ENCODE measurements at regions not wholly inside any gene's neighbourhood (a gene's known extent, or its start where the extent isn't known, plus 50 kb on each side); places are given as distances from the start of the nearest gene placed in this dataset.

- peak overlapping the region in 7 of 10 donors; percentile 3 to 73 (median 55) for H3K4me3 Mint-ChIP-seq
- no peaks in the 10 kb centered on the region for H3K36me3 ChIP-seq (ENCODE audit: control insufficient read depth in 2 of 3, insufficient read depth in 3 of 3, low read length in 3 of 3)
- H3K27me3 ChIP-seq (ENCODE audit: control insufficient read depth in 2 of 2, insufficient read depth in 2 of 2, low read length in 2 of 2), result no peaks in the 10 kb centered on the region
- peak overlapping the region in 5 of 9 donors; percentile 12 to 87 (median 82) for H3K27ac Mint-ChIP-seq
- H3K27ac ChIP-seq (ENCODE audit: low read depth, low read length), result peak overlapping the region; percentile 7
- H3K9me3 Mint-ChIP-seq, result peaks cover 0 to 9% (median 0%) of the 10 kb centered on the region in 11 donors
- intact Hi-C loops (cut with micrococcal nuclease), result loop anchor here in 1 of 2 donors (1.0 to 5.0 kb wide), 2 partner anchors 17 to 104 kb away; partner anchors contain the start of gene JUN
- CTCF ChIA-PET, result no interaction called here
- POLR2A ChIA-PET, result interaction anchor here (1.1 kb wide), 1 partner anchor 103 kb away, joined by 4 read pairs; the partner anchor contains the start of gene JUN
- H3K9me3 ChIP-seq (ENCODE audit: control insufficient read depth in 2 of 3, low read length in 3 of 3), result no peaks in the 10 kb centered on the region
- H3K4me3 ChIP-seq (ENCODE audit: low read length), result no peak overlapping the region
- peaks cover 0 to 4% (median 0%) of the 10 kb centered on the region in 5 donors for H3K27me3 Mint-ChIP-seq
- H3K36me3 Mint-ChIP-seq, result peaks cover 0 to 26% (median 0%) of the 10 kb centered on the region in 5 donors
- H3K4me1 ChIP-seq (ENCODE audit: control insufficient read depth in 2 of 2, insufficient read depth in 2 of 2, low read length in 2 of 2), result peaks cover 21 to 22% of the 10 kb centered on the region in 2 donors
- H3K4me1 Mint-ChIP-seq, result peaks cover 34 to 69% (median 58%) of the 10 kb centered on the region in 7 donors
- ATAC-seq (no peak), DNase-seq (no peak)
Measured at GRCh38 chr1:58886611-58887010, 102.8 kb upstream of the JUN start.

- no peaks in the 10 kb centered on the region for H3K36me3 ChIP-seq (ENCODE audit: control insufficient read depth in 2 of 3, insufficient read depth in 3 of 3, low read length in 3 of 3)
- peaks cover 0 to 24% (median 0%) of the 10 kb centered on the region in 5 donors for H3K36me3 Mint-ChIP-seq
- intact Hi-C loops (cut with micrococcal nuclease), result loop anchor here in 1 of 2 donors (5.0 kb wide), 1 partner anchor 105 kb away; the partner anchor contains the start of gene JUN
- H3K9me3 ChIP-seq (ENCODE audit: control insufficient read depth in 2 of 3, low read length in 3 of 3), result no peaks in the 10 kb centered on the region
- no peaks in the 10 kb centered on the region for H3K27me3 ChIP-seq (ENCODE audit: control insufficient read depth in 2 of 2, insufficient read depth in 2 of 2, low read length in 2 of 2)
- H3K27ac Mint-ChIP-seq, result peak overlapping the region in 5 of 9 donors; percentile 12 to 84 (median 74)
- peak overlapping the region in 8 of 10 donors; percentile 3 to 73 (median 24) for H3K4me3 Mint-ChIP-seq
- H3K4me3 ChIP-seq (ENCODE audit: low read length), result no peak overlapping the region
- ATAC-seq (no peak), DNase-seq (no peak)
- no peak overlapping the region for H3K27ac ChIP-seq (ENCODE audit: low read depth, low read length)
- peaks cover 0 to 7% (median 0%) of the 10 kb centered on the region in 5 donors for H3K27me3 Mint-ChIP-seq
- CTCF ChIA-PET, result no interaction called here
- H3K4me1 Mint-ChIP-seq, result peaks cover 34 to 69% (median 58%) of the 10 kb centered on the region in 7 donors
- peaks cover 21 to 22% of the 10 kb centered on the region in 2 donors for H3K4me1 ChIP-seq (ENCODE audit: control insufficient read depth in 2 of 2, insufficient read depth in 2 of 2, low read length in 2 of 2)
- H3K9me3 Mint-ChIP-seq, result peaks cover 0 to 7% (median 0%) of the 10 kb centered on the region in 11 donors
- POLR2A ChIA-PET, result no interaction called here
Measured at GRCh38 chr1:58887059-58887458, 103.2 kb upstream of the JUN start.

- CTCF ChIA-PET, result no interaction called here
- H3K4me3 ChIP-seq (ENCODE audit: low read length), result no peak overlapping the region
- Mint-ChIP-seq H3K4me1 (peaks cover 30 to 60% (median 51%) of the 10 kb centered on the region in 7 donors), H3K9me3 (peaks cover 0 to 6% (median 0%) of the 10 kb centered on the region in 11 donors), H3K27ac (peak overlapping the region in 1 of 9 donors; percentile 45), H3K36me3 (peaks cover 0 to 19% (median 0%) of the 10 kb centered on the region in 5 donors), H3K27me3 (peaks cover 0 to 12% (median 0%) of the 10 kb centered on the region in 5 donors), H3K4me3 (no peak overlapping the region)
- no peak overlapping the region for H3K27ac ChIP-seq (ENCODE audit: low read depth, low read length)
- peaks cover 21 to 22% of the 10 kb centered on the region in 2 donors for H3K4me1 ChIP-seq (ENCODE audit: control insufficient read depth in 2 of 2, insufficient read depth in 2 of 2, low read length in 2 of 2)
- H3K36me3 ChIP-seq (ENCODE audit: control insufficient read depth in 2 of 3, insufficient read depth in 3 of 3, low read length in 3 of 3), result no peaks in the 10 kb centered on the region
- POLR2A ChIA-PET, result no interaction called here
- intact Hi-C loops (cut with micrococcal nuclease), result loop anchor here in 1 of 2 donors (5.0 kb wide), 1 partner anchor 107 kb away; the partner anchor contains the start of gene JUN
- no peaks in the 10 kb centered on the region for H3K9me3 ChIP-seq (ENCODE audit: control insufficient read depth in 2 of 3, low read length in 3 of 3)
- H3K27me3 ChIP-seq (ENCODE audit: control insufficient read depth in 2 of 2, insufficient read depth in 2 of 2, low read length in 2 of 2), result no peaks in the 10 kb centered on the region
- DNase-seq (no peak), ATAC-seq (no peak)
Measured at GRCh38 chr1:58888833-58889232, 105.0 kb upstream of the JUN start.

- ATAC-seq, result no peak
- peaks cover 31 to 48% (median 44%) of the 10 kb centered on the region in 7 donors for H3K4me1 Mint-ChIP-seq
Measured at GRCh38 chr1:58890113-58890512, 106.3 kb upstream of the JUN start.

GRCh38 chr1:58890609-58891008 lies 106.8 kb upstream of the JUN start:
- Histone ChIP-seq H3K4me1 (ENCODE audit: control insufficient read depth in 2 of 2, insufficient read depth in 2 of 2, low read length in 2 of 2) (peaks cover 14 to 20% of the 10 kb centered on the region in 2 donors), H3K27ac (ENCODE audit: low read depth, low read length) (no peak overlapping the region), H3K27me3 (ENCODE audit: control insufficient read depth in 2 of 2, insufficient read depth in 2 of 2, low read length in 2 of 2) (no peaks in the 10 kb centered on the region), H3K4me3 (ENCODE audit: low read length) (no peak overlapping the region), H3K36me3 (ENCODE audit: control insufficient read depth in 2 of 3, insufficient read depth in 3 of 3, low read length in 3 of 3) (no peaks in the 10 kb centered on the region), H3K9me3 (ENCODE audit: control insufficient read depth in 2 of 3, low read length in 3 of 3) (no peaks in the 10 kb centered on the region)
- Mint-ChIP-seq H3K4me1 (peaks cover 26 to 47% (median 42%) of the 10 kb centered on the region in 7 donors), H3K4me3 (no peak overlapping the region), H3K27me3 (peaks cover 0 to 12% (median 0%) of the 10 kb centered on the region in 5 donors), H3K9me3 (peaks cover 0 to 6% (median 0%) of the 10 kb centered on the region in 11 donors), H3K27ac (no peak overlapping the region), H3K36me3 (peaks cover 0 to 19% (median 0%) of the 10 kb centered on the region in 5 donors)
- CTCF ChIA-PET, result no interaction called here
- intact Hi-C loops (cut with micrococcal nuclease), result no loop called here
- no peak for DNase-seq
- POLR2A ChIA-PET, result no interaction called here
- no peak for ATAC-seq

More at GRCh38 chr1:58890113-58890512, 106.3 kb upstream of the JUN start:
- DNase-seq, result no peak
- no peak overlapping the region for H3K4me3 ChIP-seq (ENCODE audit: low read length)
- CTCF ChIA-PET, result no interaction called here
- H3K27ac Mint-ChIP-seq, result no peak overlapping the region
- no peaks in the 10 kb centered on the region for H3K36me3 ChIP-seq (ENCODE audit: control insufficient read depth in 2 of 3, insufficient read depth in 3 of 3, low read length in 3 of 3)
- peaks cover 0 to 6% (median 0%) of the 10 kb centered on the region in 11 donors for H3K9me3 Mint-ChIP-seq
- peaks cover 0 to 12% (median 0%) of the 10 kb centered on the region in 5 donors for H3K27me3 Mint-ChIP-seq
- no peaks in the 10 kb centered on the region for H3K27me3 ChIP-seq (ENCODE audit: control insufficient read depth in 2 of 2, insufficient read depth in 2 of 2, low read length in 2 of 2)
- H3K4me3 Mint-ChIP-seq, result no peak overlapping the region
- H3K9me3 ChIP-seq (ENCODE audit: control insufficient read depth in 2 of 3, low read length in 3 of 3), result no peaks in the 10 kb centered on the region
- H3K4me1 ChIP-seq (ENCODE audit: control insufficient read depth in 2 of 2, insufficient read depth in 2 of 2, low read length in 2 of 2), result peaks cover 19 to 21% of the 10 kb centered on the region in 2 donors
- H3K36me3 Mint-ChIP-seq, result peaks cover 0 to 19% (median 0%) of the 10 kb centered on the region in 5 donors
- H3K27ac ChIP-seq (ENCODE audit: low read depth, low read length), result no peak overlapping the region
- POLR2A ChIA-PET, result no interaction called here
- intact Hi-C loops (cut with micrococcal nuclease), result no loop called here

GRCh38 chr1:58891347-58891746 lies 107.5 kb upstream of the JUN start:
- H3K27ac ChIP-seq (ENCODE audit: low read depth, low read length), result no peak overlapping the region
- DNase-seq (no peak), ATAC-seq (no peak)
- Mint-ChIP-seq H3K9me3 (peaks cover 0 to 6% (median 0%) of the 10 kb centered on the region in 11 donors), H3K27me3 (peaks cover 0 to 12% (median 0%) of the 10 kb centered on the region in 5 donors), H3K4me1 (peaks cover 19 to 47% (median 35%) of the 10 kb centered on the region in 7 donors), H3K4me3 (no peak overlapping the region), H3K27ac (peak overlapping the region in 1 of 9 donors; percentile 21), H3K36me3 (peaks cover 0 to 19% (median 0%) of the 10 kb centered on the region in 5 donors)
- POLR2A ChIA-PET, result no interaction called here
- no peak overlapping the region for H3K4me3 ChIP-seq (ENCODE audit: low read length)
- H3K4me1 ChIP-seq (ENCODE audit: control insufficient read depth in 2 of 2, insufficient read depth in 2 of 2, low read length in 2 of 2), result peaks cover 7 to 15% of the 10 kb centered on the region in 2 donors
- no peaks in the 10 kb centered on the region for H3K9me3 ChIP-seq (ENCODE audit: control insufficient read depth in 2 of 3, low read length in 3 of 3)
- H3K36me3 ChIP-seq (ENCODE audit: control insufficient read depth in 2 of 3, insufficient read depth in 3 of 3, low read length in 3 of 3), result no peaks in the 10 kb centered on the region
- intact Hi-C loops (cut with micrococcal nuclease), result no loop called here
- CTCF ChIA-PET, result no interaction called here
- no peaks in the 10 kb centered on the region for H3K27me3 ChIP-seq (ENCODE audit: control insufficient read depth in 2 of 2, insufficient read depth in 2 of 2, low read length in 2 of 2)
